ENCODE measurements at regions not wholly inside any gene's neighbourhood (a gene's known extent, or its start where the extent isn't known, plus 50 kb on each side); places are given as distances from the start of the nearest gene placed in this dataset.
"Not testable (repeated sequence)": the region's sequence is repeated elsewhere in the genome, so short reads cannot be mapped to it uniquely, and the experiment has no call there.

DNA sequence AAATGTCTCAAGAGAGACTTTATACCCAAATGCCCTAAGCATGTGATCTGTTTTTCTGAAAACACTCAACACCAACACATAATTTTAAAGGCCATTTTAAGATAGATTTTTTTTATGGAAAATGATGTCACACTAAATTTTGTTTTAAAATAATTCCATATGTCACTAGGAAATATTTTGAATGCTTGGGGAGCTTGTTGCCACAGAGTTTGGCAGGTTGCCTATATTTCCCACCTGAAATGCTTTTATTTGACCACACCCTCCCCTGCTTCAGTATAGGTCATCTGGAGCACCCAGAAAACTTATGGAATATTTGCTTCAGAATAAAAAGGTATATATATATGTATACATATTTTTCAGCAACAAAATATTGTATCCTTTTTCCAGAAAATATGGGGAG is 180.0 kb upstream of the ANK3 start:
- no peak for DNase-seq (ENCODE audit: low spot score)

GRCh38 chr10:60566096-60566495 is 176.4 kb upstream of the ANK3 start:
- no peak for DNase-seq (ENCODE audit: low spot score)

- no peak for DNase-seq (ENCODE audit: low spot score)
Measured at GRCh38 chr10:60565492-60565891, 175.8 kb upstream of the ANK3 start.

GRCh38 chr10:60564475-60564874 is 174.8 kb upstream of the ANK3 start:
- DNase-seq (ENCODE audit: low spot score) = no peak

DNA sequence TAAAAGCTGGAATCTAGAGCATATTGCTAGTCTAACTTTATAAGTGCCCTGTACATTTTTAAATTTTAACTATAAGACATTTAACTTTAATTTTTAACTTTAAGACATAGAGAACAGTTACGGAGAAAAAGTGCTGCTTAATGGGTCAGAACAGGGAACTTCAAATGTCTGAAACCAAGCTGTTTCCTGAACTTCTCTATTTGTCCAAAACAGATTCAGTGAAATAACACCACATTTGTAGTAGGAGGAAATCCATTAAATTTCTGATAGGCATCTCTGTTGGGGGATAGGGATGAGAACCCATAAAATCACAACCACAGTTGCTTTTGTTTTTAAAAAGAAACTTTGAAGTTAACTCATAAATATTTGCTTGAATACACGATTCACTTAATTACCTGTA is 170.8 kb upstream of the ANK3 start:
- no peak for DNase-seq (ENCODE audit: low spot score)

- no peak for DNase-seq (ENCODE audit: low spot score)
Measured at GRCh38 chr10:60555700-60556099, 166.0 kb upstream of the ANK3 start.

DNA sequence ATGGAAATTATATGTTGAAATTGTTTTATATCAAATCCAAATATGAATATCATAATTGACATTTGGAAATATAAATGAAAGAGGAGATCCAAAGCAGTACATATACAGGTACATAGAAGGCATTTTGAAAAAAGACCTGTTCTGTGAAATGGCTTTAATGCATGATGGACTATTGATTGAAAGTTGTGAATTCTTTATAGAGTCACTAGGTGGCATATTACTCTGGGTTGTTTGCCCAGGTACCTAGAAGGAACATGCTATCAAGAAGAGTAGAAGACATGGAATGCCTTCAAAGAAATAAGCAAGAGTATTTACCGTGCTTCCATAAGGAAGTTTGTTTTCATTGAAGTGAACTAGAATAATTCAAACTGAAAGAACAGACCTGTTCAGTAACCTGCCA is 160.0 kb upstream of the ANK3 start:
- DNase-seq (ENCODE audit: low spot score) = peak; percentile 65

DNA sequence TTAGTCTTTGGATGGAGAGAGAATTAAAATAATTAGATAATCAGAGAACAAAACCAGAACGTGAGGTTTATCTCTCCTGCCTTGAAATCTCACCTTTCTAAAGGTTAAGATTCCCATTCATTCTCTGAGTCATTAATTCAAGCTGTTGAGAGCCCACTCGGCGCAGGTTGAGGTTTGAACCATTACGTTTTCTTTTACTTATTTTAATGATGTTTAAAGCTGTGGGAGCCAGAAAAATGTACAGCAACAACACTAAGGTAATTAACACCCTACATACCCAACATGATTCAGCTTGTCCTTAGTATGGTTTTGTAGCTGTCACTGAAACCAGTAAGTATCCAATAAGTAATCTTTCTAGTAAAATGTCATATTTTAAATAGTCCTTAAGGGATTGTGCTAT is 153.0 kb upstream of the ANK3 start:
- DNase-seq (ENCODE audit: low spot score) = no peak

DNA sequence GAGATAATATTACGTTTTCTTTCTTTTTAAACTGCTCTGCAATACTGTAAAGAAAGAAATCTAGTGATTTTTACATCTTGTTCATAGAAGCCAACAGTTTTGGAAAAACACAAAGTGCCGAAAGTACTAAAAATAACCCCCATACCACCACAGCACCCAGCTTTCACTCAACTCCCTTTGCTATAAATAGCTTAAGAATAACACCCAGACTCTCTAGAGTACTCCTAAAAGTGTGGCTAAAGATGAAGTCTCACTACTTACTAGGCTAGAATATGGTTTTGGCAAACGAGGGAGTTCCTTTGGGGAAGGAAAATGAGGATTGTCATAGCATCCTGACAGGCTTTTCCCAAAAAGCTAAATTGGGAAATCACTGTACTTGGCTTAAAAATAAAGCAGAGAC is 151.8 kb upstream of the ANK3 start:
- DNase-seq (ENCODE audit: low spot score) = no peak

GRCh38 chr10:60537697-60538096 is 148.0 kb upstream of the ANK3 start:
- peak; percentile 17 for DNase-seq (ENCODE audit: low spot score)

- peak; percentile 14 for DNase-seq (ENCODE audit: low spot score)
Measured at GRCh38 chr10:60536529-60537114, 146.9 kb upstream of the ANK3 start.

- no peak for DNase-seq (ENCODE audit: low spot score)
Measured at GRCh38 chr10:60535427-60535826, 145.8 kb upstream of the ANK3 start.

DNA sequence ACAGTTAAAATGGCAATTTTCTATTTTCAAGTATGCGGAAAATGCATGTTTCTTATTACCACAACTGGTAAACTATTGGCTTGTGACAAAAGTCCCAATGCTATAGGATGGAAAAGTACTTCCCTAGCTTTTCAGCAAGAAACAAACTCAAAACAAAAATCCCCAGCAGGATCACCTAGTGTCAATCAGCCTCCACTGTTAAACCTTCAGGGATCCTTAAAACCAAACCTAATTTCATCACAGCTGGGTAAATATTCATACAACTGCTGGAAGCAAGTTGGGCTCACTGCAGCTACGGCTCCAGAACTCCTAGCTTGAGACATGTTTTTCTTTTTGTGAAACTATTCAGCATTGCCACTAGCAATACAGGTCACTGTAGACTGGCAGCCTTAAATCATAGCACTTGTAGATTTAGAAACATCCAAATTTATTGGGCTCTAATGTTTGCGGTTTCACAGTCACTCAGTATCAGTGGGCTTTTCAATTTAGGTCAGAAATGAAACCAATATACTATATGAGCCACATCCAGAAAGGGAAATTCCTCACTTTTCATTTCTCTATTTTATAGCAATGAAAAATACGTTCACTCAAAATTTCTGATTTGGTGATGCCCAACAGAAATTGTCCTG is 145.2 kb upstream of the ANK3 start:
- DNase-seq (ENCODE audit: low spot score) = no peak

- DNase-seq (ENCODE audit: low spot score) = no peak
Measured at GRCh38 chr10:60532696-60533468, 143.2 kb upstream of the ANK3 start.

DNA sequence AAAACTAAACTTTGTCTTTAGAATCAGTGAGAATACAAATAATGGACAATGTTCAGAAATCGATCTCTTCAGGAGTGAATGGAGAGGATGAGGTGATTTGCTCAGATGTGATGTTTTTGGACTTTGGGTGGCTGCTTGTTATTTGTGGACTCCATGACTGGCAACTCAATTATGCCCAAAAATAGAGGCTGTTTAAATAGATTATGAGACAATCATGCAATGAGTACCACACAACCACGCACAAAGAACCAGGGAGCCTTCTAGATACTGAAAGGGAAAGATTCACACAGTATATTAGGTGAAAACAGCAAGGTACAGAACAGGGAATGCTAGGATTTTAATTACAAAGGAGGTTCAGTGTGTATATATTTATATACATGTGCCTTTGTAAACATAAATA is 141.3 kb upstream of the ANK3 start:
- no peak for DNase-seq (ENCODE audit: low spot score)

DNA sequence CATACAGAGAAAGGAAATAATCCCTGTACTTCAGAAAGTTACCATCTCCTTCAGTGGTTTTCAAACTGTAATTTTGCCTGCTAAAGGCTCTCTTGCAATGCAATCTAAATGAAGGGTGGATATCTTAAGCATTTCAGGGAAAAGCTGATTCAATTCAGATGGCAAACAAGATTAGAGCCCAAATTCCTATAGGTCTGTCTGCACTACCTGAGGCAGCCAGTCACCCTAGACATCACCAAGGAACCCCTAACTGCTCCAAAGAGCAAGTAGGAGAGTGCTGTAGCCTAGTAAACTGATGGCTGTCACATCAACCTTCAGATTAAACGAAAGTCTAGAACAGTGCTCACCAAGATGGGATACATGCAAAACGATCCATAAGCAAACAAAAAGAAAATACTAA is 138.0 kb upstream of the ANK3 start:
- DNase-seq (ENCODE audit: low spot score) = no peak

DNA sequence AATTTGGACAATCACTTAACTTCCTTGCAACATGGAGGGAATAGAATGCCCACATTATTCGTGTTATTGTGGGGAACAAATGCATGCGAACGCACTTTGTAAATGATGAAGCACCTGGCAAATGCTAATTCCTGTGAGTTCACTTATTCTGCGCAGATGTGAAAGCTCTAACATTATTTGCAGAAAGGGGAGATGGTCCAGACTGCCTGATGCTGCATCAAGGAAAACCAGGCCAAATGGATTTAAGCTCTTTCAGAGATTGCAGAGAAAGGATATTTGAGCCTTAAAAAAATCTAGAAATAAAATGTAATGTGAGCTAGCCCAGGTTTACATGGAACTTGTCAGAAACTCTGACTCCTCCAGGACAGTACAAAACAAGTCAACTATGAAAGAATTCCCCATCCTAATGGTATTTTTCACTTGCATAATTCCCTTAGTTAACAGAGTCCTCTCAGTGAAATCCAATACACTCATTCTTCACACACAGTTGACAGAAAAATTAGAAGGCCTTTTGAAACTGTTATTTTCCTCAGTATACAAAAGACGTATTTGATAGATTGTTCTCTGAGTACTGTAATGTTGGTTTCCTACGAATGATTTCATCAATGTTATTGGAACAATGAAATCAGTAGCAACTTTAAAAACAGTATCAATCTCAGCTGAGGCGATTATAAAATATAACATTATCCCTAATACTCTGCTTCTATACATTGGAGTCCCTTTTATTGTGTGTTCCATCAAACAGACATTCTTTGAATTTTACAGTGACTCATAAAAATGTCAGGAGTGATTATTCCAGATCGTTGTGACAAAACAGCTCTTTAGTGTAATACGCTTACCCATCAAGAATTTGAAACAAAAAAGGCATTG is 136.3 kb upstream of the ANK3 start:
- DNase-seq (ENCODE audit: low spot score) = no peak

DNA sequence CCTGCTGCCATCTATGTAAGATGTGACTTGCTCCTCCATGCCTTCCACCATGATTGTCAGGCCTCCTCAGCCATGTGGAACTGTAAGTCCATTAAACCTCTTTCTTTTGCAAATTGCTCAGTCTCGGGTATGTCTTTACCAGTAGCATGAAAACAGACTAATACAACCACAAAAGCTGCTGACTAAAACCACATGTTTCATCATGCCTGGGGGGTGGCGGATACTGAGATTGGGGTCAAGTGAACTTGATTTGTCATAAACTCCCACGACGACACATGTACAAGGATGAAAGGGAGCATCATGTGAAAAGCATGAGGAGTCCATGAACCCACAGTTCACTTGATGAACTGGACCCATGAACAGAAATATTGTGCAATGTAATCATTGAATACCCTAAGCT is 134.9 kb upstream of the ANK3 start:
- DNase-seq (ENCODE audit: low spot score) = no peak

- not testable (repeated sequence) for DNase-seq (ENCODE audit: low spot score)
Measured at GRCh38 chr10:60523371-60523770, 133.7 kb upstream of the ANK3 start.

- DNase-seq (ENCODE audit: low spot score) = no peak
Measured at GRCh38 chr10:60522617-60523016, 132.9 kb upstream of the ANK3 start.

DNA sequence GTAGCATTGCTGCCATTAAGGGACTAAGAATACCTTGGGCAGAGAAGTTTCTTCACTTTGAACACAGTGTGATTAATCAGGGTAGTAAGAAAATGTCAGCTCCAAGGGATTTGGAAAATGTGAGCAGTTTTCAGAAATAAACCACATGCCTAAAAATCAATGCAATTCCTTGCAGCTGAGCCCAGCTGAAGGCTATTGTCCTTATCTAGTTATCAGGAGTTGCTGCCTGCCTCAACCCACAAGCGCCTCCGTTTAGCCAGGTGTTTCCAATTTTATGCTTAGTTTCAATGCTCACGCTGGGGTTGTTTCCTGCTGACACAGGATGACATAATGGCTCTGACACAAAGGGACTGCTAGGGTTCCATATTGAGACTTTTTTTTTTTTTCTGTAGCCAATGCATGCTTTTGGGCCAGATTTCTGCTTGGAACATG is 132.3 kb upstream of the ANK3 start:
- no peak for DNase-seq (ENCODE audit: low spot score)

DNA sequence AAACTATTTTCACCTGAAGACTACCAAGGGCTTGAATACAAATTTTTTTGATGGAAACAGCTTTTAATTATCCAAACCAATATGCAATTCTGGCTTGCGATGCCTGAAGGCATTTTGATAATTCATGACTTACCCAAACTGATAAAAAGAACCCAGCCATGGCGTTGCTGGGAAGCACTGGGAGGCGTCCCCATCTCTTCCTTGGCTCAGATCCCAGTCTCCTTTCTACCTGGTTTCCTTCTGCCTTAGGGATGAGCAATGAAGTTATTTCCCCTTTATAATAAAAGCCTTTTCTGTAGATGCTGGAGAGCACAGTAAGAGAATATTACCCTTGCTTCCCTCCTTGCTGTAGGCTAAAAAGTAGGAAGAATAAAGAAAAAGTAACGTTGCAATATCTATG is 129.1 kb upstream of the ANK3 start:
- DNase-seq (ENCODE audit: low spot score) = no peak
